HG03442 (cell line): ENCODE measurements at regions not wholly inside any gene's neighbourhood (a gene's known extent, or its start where the extent isn't known, plus 50 kb on each side); places are given as distances from the start of the nearest gene placed in this dataset.
"Not testable (repeated sequence)": the region's sequence is repeated elsewhere in the genome, so short reads cannot be mapped to it uniquely, and the experiment has no call there.

Experiments
- ATAC-seq: cut with Tn5 transposase; IDR thresholded peaks from one replicate; pipeline ENCODE4 v1.9.1; 2021; ENCODE audit warnings: mild to moderate bottlenecking, moderate library complexity; ENCODE audit not compliant: unreplicated experiment

DNA sequence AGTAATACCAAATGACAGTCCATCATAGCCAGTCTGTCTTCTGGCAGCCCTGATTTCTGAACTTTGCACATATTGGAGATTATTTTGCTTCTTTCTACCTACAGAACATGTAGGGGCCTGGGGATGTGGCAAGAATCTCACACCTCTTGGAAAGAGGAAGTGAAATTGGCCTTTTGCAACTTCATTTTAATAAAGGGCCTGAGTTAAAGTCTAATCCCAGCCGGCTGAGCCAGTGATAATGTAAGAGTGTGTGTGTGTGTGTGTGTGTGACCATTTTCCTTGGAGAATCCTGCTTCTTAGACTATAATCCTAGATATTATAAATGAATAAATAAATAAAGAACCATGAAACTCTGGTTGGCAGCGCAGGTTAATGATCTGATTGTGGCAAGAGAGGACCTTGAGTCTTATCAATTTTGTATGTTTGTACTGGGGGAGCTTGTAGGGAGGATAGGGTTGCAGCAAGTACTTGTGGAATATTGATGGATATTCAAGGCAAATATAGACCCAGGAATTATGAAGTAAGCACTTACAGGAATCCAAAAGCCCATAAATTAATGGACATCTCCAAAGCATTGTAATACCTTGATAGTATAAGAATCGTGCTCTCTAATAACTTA lies 233.2 kb upstream of the AMIGO2 start:
- ATAC-seq, result peak; percentile 91

DNA sequence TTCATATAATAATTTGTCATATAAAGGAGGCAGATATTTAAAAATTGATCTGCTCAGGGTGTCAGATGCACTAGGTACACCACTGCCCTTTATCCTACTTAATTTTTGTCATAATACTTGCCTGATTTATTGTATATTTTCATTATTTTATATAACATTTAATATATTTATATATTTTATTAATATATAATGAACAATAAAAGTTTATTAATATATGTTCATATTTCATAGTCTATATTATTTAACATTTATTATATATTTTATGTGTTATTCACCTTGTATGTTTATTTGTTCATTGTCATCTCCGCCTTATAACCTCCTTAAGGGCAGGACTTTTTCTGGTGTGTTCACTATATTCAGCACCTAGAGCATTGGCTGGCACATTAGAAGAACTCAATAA lies 232.4 kb upstream of the AMIGO2 start:
- no peak for ATAC-seq

- no peak for ATAC-seq
Observed at GRCh38 chr12:47311568-47311967, 231.8 kb upstream of the AMIGO2 start.

GRCh38 chr12:47311010-47311409 lies 231.3 kb upstream of the AMIGO2 start:
- ATAC-seq, result no peak

GRCh38 chr12:47308672-47309071 lies 228.9 kb upstream of the AMIGO2 start:
- ATAC-seq, result no peak

- peak; percentile 77 for ATAC-seq
Observed at GRCh38 chr12:47307680-47308399, 228.1 kb upstream of the AMIGO2 start.

GRCh38 chr12:47306773-47307679 lies 227.3 kb upstream of the AMIGO2 start:
- not testable (repeated sequence) for ATAC-seq

GRCh38 chr12:47306130-47306529 lies 226.4 kb upstream of the AMIGO2 start:
- ATAC-seq, result no peak

- ATAC-seq, result no peak
Observed at GRCh38 chr12:47305464-47305863, 225.7 kb upstream of the AMIGO2 start.

DNA sequence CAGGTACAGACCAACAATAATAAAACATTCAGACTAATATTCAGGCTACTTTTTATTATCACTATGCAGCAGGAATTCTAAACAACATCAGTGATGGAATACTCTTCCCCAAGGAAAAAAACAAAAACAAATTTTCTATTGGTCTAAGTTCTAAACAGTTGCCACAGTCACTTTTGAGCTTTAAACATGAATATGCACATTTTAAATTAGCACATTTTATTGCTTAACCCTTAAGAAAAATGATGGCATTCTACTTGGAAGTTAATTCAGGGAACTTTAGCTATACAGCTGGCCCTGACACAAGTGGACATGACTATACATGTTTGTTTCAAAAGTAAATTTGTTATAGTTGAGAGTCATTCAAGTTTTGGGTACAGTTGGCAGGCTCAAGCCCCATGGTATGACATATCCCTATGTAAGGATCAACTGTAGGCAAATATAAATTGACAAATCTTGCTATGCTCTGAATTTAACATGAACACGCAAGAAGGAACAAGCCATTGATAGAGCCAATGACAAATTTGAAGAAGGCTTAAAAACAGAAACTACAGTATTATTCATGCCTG lies 224.3 kb upstream of the AMIGO2 start:
- no peak for ATAC-seq

DNA sequence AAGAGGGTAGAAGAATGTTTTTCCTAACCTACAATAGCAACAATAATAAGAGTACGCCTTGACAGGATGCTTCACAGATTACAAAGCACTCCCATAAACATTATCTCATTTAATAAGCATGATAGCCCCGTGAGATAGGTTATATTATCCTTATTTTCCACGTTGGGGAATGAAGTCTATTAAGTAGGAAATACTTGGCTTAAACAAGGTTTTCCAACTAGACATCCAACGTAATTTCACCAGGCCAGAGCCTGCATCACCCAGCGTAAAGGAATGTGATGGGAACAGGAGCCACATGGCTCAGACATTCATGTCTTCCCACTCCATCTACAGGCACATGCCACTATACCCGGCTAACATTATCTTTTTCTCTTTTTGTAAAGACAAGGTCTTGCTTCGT lies 223.4 kb upstream of the AMIGO2 start:
- no peak for ATAC-seq

GRCh38 chr12:47302111-47302671 lies 222.4 kb upstream of the AMIGO2 start:
- peak; percentile 72 for ATAC-seq

- no peak for ATAC-seq
Observed at GRCh38 chr12:47299586-47299985, 219.8 kb upstream of the AMIGO2 start.

- no peak for ATAC-seq
Observed at GRCh38 chr12:47297993-47298392, 218.2 kb upstream of the AMIGO2 start.

GRCh38 chr12:47296828-47297227 lies 217.1 kb upstream of the AMIGO2 start:
- ATAC-seq, result no peak

DNA sequence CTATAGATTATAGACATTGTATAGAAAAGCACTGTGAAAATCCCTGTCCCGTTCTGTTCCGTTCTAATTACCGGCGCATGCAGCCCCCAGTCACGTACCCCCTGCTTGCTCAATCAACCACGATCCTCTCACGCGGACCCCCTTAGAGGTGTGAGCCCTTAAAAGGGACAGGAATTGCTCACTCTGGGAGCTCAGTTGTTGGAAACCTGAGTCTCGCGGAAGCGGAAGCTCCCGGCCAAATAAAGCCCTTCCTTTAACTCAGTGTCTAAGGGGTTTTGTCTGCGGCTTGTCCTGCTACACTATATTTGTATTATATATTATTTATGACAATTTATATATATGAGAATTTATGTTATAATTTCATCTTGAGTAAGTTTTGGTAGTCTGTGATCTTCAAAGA lies 213.6 kb upstream of the AMIGO2 start:
- no peak for ATAC-seq

DNA sequence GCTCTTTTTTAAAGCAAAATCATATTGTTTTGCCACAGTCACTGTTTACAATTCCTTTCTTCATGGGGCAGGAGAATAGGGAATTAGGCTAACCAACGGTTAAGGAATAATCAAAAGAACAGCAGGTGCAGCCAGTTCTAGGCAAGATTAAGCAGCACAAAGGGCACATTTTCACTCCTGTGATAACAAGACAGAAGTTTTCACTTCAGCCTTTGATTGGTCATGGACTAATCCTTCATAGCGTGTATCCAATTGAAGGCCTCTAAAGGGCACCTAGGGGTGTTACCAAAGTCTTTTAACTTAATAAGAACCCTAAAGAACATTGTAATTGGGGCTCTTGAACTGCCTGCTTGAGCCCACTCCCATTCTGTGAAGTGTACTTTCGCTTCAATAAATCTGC lies 206.9 kb upstream of the AMIGO2 start:
- no peak for ATAC-seq
